Neural cell (in vitro differentiated cells): ENCODE measurements at regions not wholly inside any gene's neighbourhood (a gene's known extent, or its start where the extent isn't known, plus 50 kb on each side); places are given as distances from the start of the nearest gene placed in this dataset.

ENCODE experiments used
- H2AFZ ChIP-seq: fragments of 200-600, 300-800 bp; sonication (generic), shearing (Covaris generic); 2 replicates; pipeline ENCODE4 v1.6.0; 2014; ENCODE audit warnings: low read depth, mild to moderate bottlenecking, antibody characterized with exemption, low read length, moderate library complexity
- H3F3A ChIP-seq: fragments of 200-600 bp; shearing (Covaris generic); 2 replicates; pipeline ENCODE4 v1.6.1; 2016; ENCODE audit warnings: mild to moderate bottlenecking, moderate library complexity, mixed read lengths, antibody characterized with exemption, low read length; ENCODE audit not compliant: insufficient read depth, poor library complexity, severe bottlenecking
- H3K27ac ChIP-seq: fragments of 200-600, 300-800 bp; sonication (generic), shearing (Covaris generic); 2 replicates; pipeline ENCODE4 v1.5.1; 2014; ENCODE audit warnings: mild to moderate bottlenecking, low read length, moderate library complexity
- H3K27me3 ChIP-seq: fragments of 300-800, 200-600 bp; sonication (generic), shearing (Covaris generic); 2 replicates; pipeline ENCODE4 v1.6.0; 2014; ENCODE audit warnings: mild to moderate bottlenecking, low read depth, low read length, moderate library complexity; ENCODE audit not compliant: insufficient read depth
- H3K36me3 ChIP-seq: fragments of 300-800, 200-600 bp; sonication (generic), shearing (Covaris generic); 2 replicates; pipeline ENCODE4 v1.5.1; 2014; ENCODE audit warnings: mild to moderate bottlenecking, antibody characterized with exemption, low read length, moderate library complexity; ENCODE audit not compliant: insufficient read depth
- H3K4me2 ChIP-seq: fragments of 300-800, 200-600 bp; sonication (generic), shearing (Covaris generic); 2 replicates; pipeline ENCODE4 v1.6.0; 2014; ENCODE audit warnings: mild to moderate bottlenecking, low read length
- H3K4me3 ChIP-seq: fragments of 300-800, 200-600 bp; sonication (generic), shearing (Covaris generic); 2 replicates; pipeline ENCODE4 v1.5.1; 2014; ENCODE audit warnings: mild to moderate bottlenecking, low read length, moderate library complexity
- H3K79me2 ChIP-seq: fragments of 200-600 bp; shearing (Covaris generic); replicated peaks from 2 replicates; pipeline ENCODE4 v1.6.0; 2014; ENCODE audit warnings: mild to moderate bottlenecking, low read length, moderate library complexity; ENCODE audit not compliant: insufficient read depth
- H3K9ac ChIP-seq: fragments of 300-800, 200-600 bp; sonication (generic), shearing (Covaris generic); 2 replicates; pipeline ENCODE4 v1.6.1; 2016; ENCODE audit warnings: mild to moderate bottlenecking, low read length, mixed read lengths
- H3K9me2 ChIP-seq: fragments of 200-600 bp; shearing (Covaris generic); 2 replicates; pipeline ENCODE4 v1.6.1; 2016; ENCODE audit warnings: mild to moderate bottlenecking, low read length, mixed read lengths; ENCODE audit not compliant: insufficient read depth
- H3K9me3 ChIP-seq: fragments of 200-600, 300-800 bp; sonication (generic), shearing (Covaris generic); 2 replicates; pipeline ENCODE4 v1.6.1; 2016; ENCODE audit warnings: mild to moderate bottlenecking, mixed run types, low read length, moderate library complexity, mixed read lengths
- H4K20me1 ChIP-seq: fragments of 200-600 bp; shearing (Covaris generic); 2 replicates; pipeline ENCODE4 v1.6.1; 2016; ENCODE audit warnings: mild to moderate bottlenecking, mixed run types; ENCODE audit not compliant: insufficient read depth
- CTCF ChIP-seq: fragments of 450-650 bp; IDR thresholded peaks from 2 replicates; pipeline ENCODE4 v1.5.1; 2014; ENCODE audit warnings: antibody characterized with exemption, mild to moderate bottlenecking, moderate library complexity; ENCODE audit not compliant: poor library complexity, severe bottlenecking
- EP300 ChIP-seq: fragments of 450-650 bp; conservative IDR thresholded peaks from 2 replicates; pipeline ENCODE4 v1.6.1; 2014; ENCODE audit warnings: antibody characterized with exemption, mild to moderate bottlenecking, moderate library complexity; ENCODE audit not compliant: poor library complexity, severe bottlenecking
- EZH2 ChIP-seq: fragments of 200-600, 300-800 bp; shearing (Covaris generic), sonication (generic); IDR thresholded peaks from 2 replicates; pipeline ENCODE4 v1.6.1; 2014; ENCODE audit warnings: antibody characterized with exemption, low read length, borderline replicate concordance, mild to moderate bottlenecking; ENCODE audit not compliant: insufficient read depth, poor library complexity, severe bottlenecking
- MXI1 ChIP-seq: fragments of 450-650 bp; conservative IDR thresholded peaks from 2 replicates; pipeline ENCODE4 v1.6.1; 2014; ENCODE audit warnings: antibody characterized with exemption, mild to moderate bottlenecking; ENCODE audit not compliant: poor library complexity, severe bottlenecking
- POLR2AphosphoS5 ChIP-seq: IDR thresholded peaks from 2 replicates; pipeline ENCODE4 v1.6.1; 2012
- RAD21 ChIP-seq: fragments of 450-650 bp; conservative IDR thresholded peaks from 2 replicates; pipeline ENCODE4 v1.6.1; 2014; ENCODE audit warnings: antibody characterized with exemption, mild to moderate bottlenecking, moderate library complexity
- REST ChIP-seq: IDR thresholded peaks from 2 replicates; pipeline ENCODE4 v1.6.1; 2012; ENCODE audit warnings: borderline replicate concordance
- SMC3 ChIP-seq: fragments of 450-650 bp; conservative IDR thresholded peaks from 2 replicates; pipeline ENCODE4 v1.6.1; 2014; ENCODE audit warnings: antibody characterized with exemption, mild to moderate bottlenecking, moderate library complexity; ENCODE audit not compliant: poor library complexity
- TAF1 ChIP-seq: IDR thresholded peaks from 2 replicates; pipeline ENCODE4 v1.6.1; 2012; ENCODE audit warnings: low read depth

GRCh38 chrX:121635141-121635540, 587.7 kb downstream of the GLUD2 start:
- Histone ChIP-seq H3K27me3 (no peaks in the 10 kb centered on the region), H4K20me1 (no peaks in the 10 kb centered on the region), H3K9ac (no peak overlapping the region), H3F3A (no peaks in the 10 kb centered on the region), H2AFZ (no peak overlapping the region), H3K79me2 (no peaks in the 10 kb centered on the region), H3K36me3 (no peaks in the 10 kb centered on the region), H3K4me2 (no peak overlapping the region), H3K4me3 (no peak overlapping the region), H3K27ac (no peak overlapping the region), H3K9me2 (no peaks in the 10 kb centered on the region), H3K9me3 (no peaks in the 10 kb centered on the region)
- TF ChIP-seq EZH2, result no peak
- TF ChIP-seq RAD21, result no peak
- TF ChIP-seq CTCF, result no peak
- no peak for TF ChIP-seq EP300
- no peak for TF ChIP-seq REST
- no peak for TF ChIP-seq SMC3
- TF ChIP-seq TAF1, result no peak
- TF ChIP-seq MXI1, result no peak

- Histone ChIP-seq H3K27ac (no peak overlapping the region), H3K4me2 (no peak overlapping the region), H3K9ac (no peak overlapping the region)
Observed at GRCh38 chrX:121639781-121640180, 592.4 kb downstream of the GLUD2 start.

GRCh38 chrX:121641560-121641959, 594.1 kb downstream of the GLUD2 start:
- H3K27me3 ChIP-seq, result no peaks in the 10 kb centered on the region
- H3K9ac ChIP-seq, result no peak overlapping the region
- H3F3A ChIP-seq, result no peaks in the 10 kb centered on the region
- no peak overlapping the region for H3K27ac ChIP-seq
- no peaks in the 10 kb centered on the region for H3K36me3 ChIP-seq
- no peak overlapping the region for H3K4me2 ChIP-seq
- no peak overlapping the region for H2AFZ ChIP-seq
- TF ChIP-seq SMC3, result no peak
- TF ChIP-seq POLR2AphosphoS5, result no peak
- TF ChIP-seq TAF1, result no peak
- no peak for TF ChIP-seq EZH2
- TF ChIP-seq REST, result no peak
- H4K20me1 ChIP-seq, result no peaks in the 10 kb centered on the region
- H3K4me3 ChIP-seq, result no peak overlapping the region
- no peaks in the 10 kb centered on the region for H3K9me2 ChIP-seq
- no peaks in the 10 kb centered on the region for H3K79me2 ChIP-seq
- H3K9me3 ChIP-seq, result no peaks in the 10 kb centered on the region

More at GRCh38 chrX:121639781-121640180, 592.4 kb downstream of the GLUD2 start:
- no peaks in the 10 kb centered on the region for H3K36me3 ChIP-seq
- H3F3A ChIP-seq, result no peaks in the 10 kb centered on the region
- H3K27me3 ChIP-seq, result no peaks in the 10 kb centered on the region
- no peak overlapping the region for H3K4me3 ChIP-seq
- H3K9me3 ChIP-seq, result no peaks in the 10 kb centered on the region
- no peaks in the 10 kb centered on the region for H3K79me2 ChIP-seq
- no peaks in the 10 kb centered on the region for H3K9me2 ChIP-seq
- H4K20me1 ChIP-seq, result no peaks in the 10 kb centered on the region
- H2AFZ ChIP-seq, result no peak overlapping the region
- TF ChIP-seq POLR2AphosphoS5 (peak; percentile 21), SMC3 (no peak)
